ENCODE measurements at regions not wholly inside any gene's neighbourhood (a gene's known extent, or its start where the extent isn't known, plus 50 kb on each side); places are given as distances from the start of the nearest gene placed in this dataset.

- TF ChIP-seq CTCF (IDR thresholded peaks at IDR 0.05) (no peak), POLR2A (IDR thresholded peaks at IDR 0.05) (no peak)
Measured at GRCh38 chr5:44242791-44243190, 146.4 kb downstream of the FGF10 start.

Data from testis (tissue), 2 donors.